A673 (cell line): ENCODE measurements at regions not wholly inside any gene's neighbourhood (a gene's known extent, or its start where the extent isn't known, plus 50 kb on each side); places are given as distances from the start of the nearest gene placed in this dataset.

Experiments
- EZH2 ChIP-seq: fragments of 200-600 bp; sonication (generic); IDR thresholded peaks from 2 replicates; pipeline ENCODE4 v1.6.1; 2017; ENCODE audit warnings: borderline replicate concordance, low read depth, mild to moderate bottlenecking, mixed read lengths, antibody characterized with exemption, low read length; ENCODE audit not compliant: poor library complexity, severe bottlenecking
- TF ChIP-seq, protein P1 (sequence below): fragments of 300-800, 200-600 bp; sonication (generic); conservative IDR thresholded peaks from 2 replicates; pipeline ENCODE4 v1.5.1; 2017; ENCODE audit warnings: low read depth, mild to moderate bottlenecking, antibody characterized with exemption, low read length, moderate library complexity, mixed read lengths

- TF ChIP-seq, protein P1, sequence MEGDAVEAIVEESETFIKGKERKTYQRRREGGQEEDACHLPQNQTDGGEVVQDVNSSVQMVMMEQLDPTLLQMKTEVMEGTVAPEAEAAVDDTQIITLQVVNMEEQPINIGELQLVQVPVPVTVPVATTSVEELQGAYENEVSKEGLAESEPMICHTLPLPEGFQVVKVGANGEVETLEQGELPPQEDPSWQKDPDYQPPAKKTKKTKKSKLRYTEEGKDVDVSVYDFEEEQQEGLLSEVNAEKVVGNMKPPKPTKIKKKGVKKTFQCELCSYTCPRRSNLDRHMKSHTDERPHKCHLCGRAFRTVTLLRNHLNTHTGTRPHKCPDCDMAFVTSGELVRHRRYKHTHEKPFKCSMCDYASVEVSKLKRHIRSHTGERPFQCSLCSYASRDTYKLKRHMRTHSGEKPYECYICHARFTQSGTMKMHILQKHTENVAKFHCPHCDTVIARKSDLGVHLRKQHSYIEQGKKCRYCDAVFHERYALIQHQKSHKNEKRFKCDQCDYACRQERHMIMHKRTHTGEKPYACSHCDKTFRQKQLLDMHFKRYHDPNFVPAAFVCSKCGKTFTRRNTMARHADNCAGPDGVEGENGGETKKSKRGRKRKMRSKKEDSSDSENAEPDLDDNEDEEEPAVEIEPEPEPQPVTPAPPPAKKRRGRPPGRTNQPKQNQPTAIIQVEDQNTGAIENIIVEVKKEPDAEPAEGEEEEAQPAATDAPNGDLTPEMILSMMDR: no peak
- no peak for TF ChIP-seq EZH2
These were observed 492.3 kb downstream of the MRPL39 start for GRCh38 chr21:25115021-25115420.
